H1 (cell line): ENCODE measurements at regions not wholly inside any gene's neighbourhood (a gene's known extent, or its start where the extent isn't known, plus 50 kb on each side); places are given as distances from the start of the nearest gene placed in this dataset.

ENCODE experiments used
- CBX5 ChIP-seq: fragments of 300-800, 300-1000 bp; sonication (generic); IDR thresholded peaks from 2 replicates; pipeline ENCODE4 v1.7.1; 2016; ENCODE audit warnings: antibody characterized with exemption, low read length, low read depth
- CHD1 ChIP-seq: IDR thresholded peaks from 2 replicates; pipeline ENCODE4 v1.6.1; 2012; ENCODE audit warnings: low read depth, low read length, improper control_type of control experiment
- CHD7 ChIP-seq: fragments of 300-600 bp; sonication (generic); IDR thresholded peaks from 2 replicates; pipeline ENCODE4 v1.7.1; 2012; ENCODE audit warnings: low read length, moderate library complexity, mild to moderate bottlenecking, inconsistent platforms; ENCODE audit not compliant: insufficient replicate concordance
- HDAC6 ChIP-seq: IDR thresholded peaks from one replicate; pipeline ENCODE4 v1.7.1; 2012; ENCODE audit warnings: low read depth, mild to moderate bottlenecking, inconsistent platforms, low read length, moderate library complexity
- KDM1A ChIP-seq: fragments of 200-600, 300-600 bp; sonication (generic); IDR thresholded peaks from 2 replicates; pipeline ENCODE4 v1.7.1; 2016; ENCODE audit warnings: mild to moderate bottlenecking, low read length, borderline replicate concordance
- PHF8 ChIP-seq: fragments of 200-600 bp; sonication (generic); conservative IDR thresholded peaks from 2 replicates; pipeline ENCODE4 v1.7.1; 2012; ENCODE audit warnings: low read depth, mild to moderate bottlenecking, inconsistent platforms, low read length, moderate library complexity
- RXRA ChIP-seq: IDR thresholded peaks from 2 replicates; pipeline ENCODE4 v1.6.1; 2011; ENCODE audit warnings: low read depth, mild to moderate bottlenecking, low read length, moderate library complexity; ENCODE audit not compliant: insufficient read depth
- SIX5 ChIP-seq: IDR thresholded peaks from 2 replicates; pipeline ENCODE4 v1.6.1; 2011; ENCODE audit warnings: mild to moderate bottlenecking, low read depth, low read length
- SP2 ChIP-seq: IDR thresholded peaks from 2 replicates; pipeline ENCODE4 v1.6.1; 2012; ENCODE audit warnings: mild to moderate bottlenecking, low read length, inconsistent platforms
- SRF ChIP-seq: IDR thresholded peaks from 2 replicates; pipeline ENCODE4 v1.6.1; 2011; ENCODE audit warnings: mild to moderate bottlenecking, low read depth, low read length, moderate library complexity
- USF2 ChIP-seq: IDR thresholded peaks from 2 replicates; pipeline ENCODE4 v1.6.1; 2011; ENCODE audit warnings: low read length, improper control_type of control experiment
- YY1 ChIP-seq: IDR thresholded peaks from 2 replicates; pipeline ENCODE4 v1.6.1; 2011; ENCODE audit warnings: low read depth, mild to moderate bottlenecking, low read length

GRCh38 chr10:3430501-3430900 is 257.9 kb upstream of the PITRM1 start (continued):
- TF ChIP-seq CHD7 (no peak), PHF8 (no peak), SRF (no peak), CHD1 (no peak), SIX5 (no peak), KDM1A (no peak), SP2 (no peak), YY1 (no peak), HDAC6 (no peak), RXRA (no peak), CBX5 (no peak), USF2 (no peak)
